GM21576 (cell line): ENCODE measurements at regions not wholly inside any gene's neighbourhood (a gene's known extent, or its start where the extent isn't known, plus 50 kb on each side); places are given as distances from the start of the nearest gene placed in this dataset.

ENCODE experiments used
- ATAC-seq: cut with Tn5 transposase; IDR thresholded peaks from one replicate; pipeline ENCODE4 v1.9.1; 2021; ENCODE audit warnings: mild to moderate bottlenecking, moderate library complexity; ENCODE audit not compliant: unreplicated experiment

GRCh38 chr13:38602266-38602665, 84.6 kb upstream of the FREM2 start:
- ATAC-seq: no peak

- ATAC-seq: no peak
Observed at GRCh38 chr13:38606699-38607535, 80.0 kb upstream of the FREM2 start.

DNA sequence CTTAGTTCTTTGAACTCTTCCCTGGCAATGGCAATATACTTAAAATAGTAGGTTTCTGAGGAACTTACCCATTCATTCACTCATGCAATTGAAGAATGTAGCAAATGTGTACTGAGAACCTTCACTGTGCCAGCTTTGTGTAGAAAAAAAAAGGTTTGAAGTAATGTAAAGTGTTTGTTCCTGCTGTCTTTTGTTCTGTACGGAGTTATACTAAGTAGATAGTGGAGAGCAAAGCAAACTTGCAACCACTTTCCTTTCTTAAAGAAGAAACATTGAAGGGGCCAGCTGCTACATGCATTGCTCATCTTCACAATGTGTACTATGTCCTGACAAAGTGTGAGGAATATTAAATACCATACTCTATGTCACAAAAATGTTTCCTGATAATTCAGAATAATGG, 68.9 kb upstream of the FREM2 start:
- no peak for ATAC-seq

GRCh38 chr13:38618336-38618735, 68.5 kb upstream of the FREM2 start:
- ATAC-seq: no peak

DNA sequence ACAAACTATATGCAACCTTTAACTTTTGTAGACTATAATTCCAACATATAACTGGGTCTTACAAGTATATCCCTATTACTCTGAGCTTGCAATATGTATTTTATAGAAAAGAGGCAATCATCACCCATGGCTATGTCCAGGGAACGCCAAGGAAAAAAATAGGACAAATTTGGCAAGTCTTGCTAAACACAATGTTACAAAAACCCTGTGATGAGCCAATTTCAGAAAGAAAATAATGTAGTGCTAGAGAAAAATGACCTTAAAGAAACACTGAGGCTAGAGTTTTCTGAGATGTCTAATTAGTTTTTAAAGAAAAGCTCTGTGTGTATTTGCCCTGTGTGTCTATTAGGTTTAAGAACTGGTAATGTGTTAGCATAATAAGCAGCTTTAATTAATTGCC, 68.0 kb upstream of the FREM2 start:
- no peak for ATAC-seq

- no peak for ATAC-seq
Observed at GRCh38 chr13:38620876-38621275, 66.0 kb upstream of the FREM2 start.

- no peak for ATAC-seq
Observed at GRCh38 chr13:38624822-38625221, 62.1 kb upstream of the FREM2 start.

GRCh38 chr13:38628554-38628953, 58.3 kb upstream of the FREM2 start:
- no peak for ATAC-seq

DNA sequence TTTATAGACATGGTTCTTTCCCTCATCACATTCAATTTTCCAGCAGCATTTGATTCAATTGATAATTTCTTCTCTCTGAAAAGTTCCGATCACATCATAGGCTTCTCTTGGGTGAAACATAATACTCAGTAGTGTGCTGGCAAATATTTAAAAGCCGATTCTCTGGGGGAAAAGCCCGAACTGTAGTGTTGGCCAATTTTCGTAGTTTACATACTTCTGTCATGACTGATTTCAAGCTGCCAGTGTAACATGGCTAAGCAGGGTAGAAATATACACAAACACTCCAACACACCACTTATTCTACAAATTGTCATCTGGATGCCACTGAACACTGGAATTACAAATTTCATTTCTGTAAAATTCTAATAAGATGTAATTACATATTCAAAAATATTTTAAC, 56.1 kb upstream of the FREM2 start:
- ATAC-seq: no peak

DNA sequence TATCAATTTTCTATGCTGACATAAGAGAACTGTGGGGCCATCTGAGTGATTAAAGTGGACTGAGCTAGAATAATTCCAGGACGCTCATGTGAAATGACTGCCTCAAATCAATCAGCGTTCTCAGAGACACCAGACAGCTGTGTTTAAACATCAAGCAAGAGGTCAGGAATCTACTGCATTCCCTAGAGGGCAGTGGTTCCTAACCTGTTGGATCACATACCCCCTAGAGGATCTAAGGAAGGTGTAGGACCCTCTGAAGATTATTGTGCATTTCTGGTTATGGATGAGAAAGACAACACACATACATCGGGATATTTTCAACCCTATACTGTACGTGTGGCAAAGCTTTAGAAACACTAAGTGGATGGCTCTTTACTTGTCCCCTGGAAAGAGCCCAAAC, 51.8 kb upstream of the FREM2 start:
- no peak for ATAC-seq

DNA sequence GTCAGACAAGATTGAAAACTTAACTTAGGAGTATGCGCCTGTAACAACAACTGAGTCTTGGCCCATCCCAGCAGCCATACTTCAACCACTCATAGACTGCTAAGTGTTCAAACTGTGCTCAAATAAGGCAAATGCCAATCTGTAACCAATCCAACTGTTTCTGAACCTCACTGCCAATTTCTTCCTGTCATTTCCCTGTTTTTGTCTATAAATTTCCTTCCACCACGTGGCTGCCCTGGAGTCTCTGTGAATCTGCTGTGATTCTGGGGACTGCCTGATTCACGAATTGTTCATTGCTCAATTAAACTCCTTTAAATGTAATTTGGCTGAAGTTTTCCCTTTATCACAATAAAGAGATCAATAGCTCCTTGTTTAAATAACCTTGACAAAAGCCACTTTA, 50.8 kb upstream of the FREM2 start:
- no peak for ATAC-seq

DNA sequence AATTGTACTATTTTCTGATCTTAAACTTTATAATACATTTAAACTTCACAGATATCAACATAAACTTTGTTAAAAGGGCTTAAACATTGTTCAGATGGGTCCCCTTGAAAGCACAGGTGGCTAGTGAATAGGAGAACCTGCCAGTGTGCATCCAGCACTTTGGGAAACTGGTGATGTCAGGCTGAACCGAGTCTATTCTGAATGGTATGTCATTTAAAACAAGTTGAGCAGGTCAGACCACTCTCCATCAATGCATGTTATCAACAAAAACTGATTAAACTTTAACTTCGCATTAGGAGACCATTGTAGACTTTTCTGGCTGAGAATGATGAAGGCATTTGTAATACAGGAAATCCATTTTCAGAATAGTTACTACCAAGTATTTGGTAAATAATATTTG, 50.1 kb upstream of the FREM2 start:
- ATAC-seq: no peak
